PFSK-1 (cell line): ENCODE measurements at regions not wholly inside any gene's neighbourhood (a gene's known extent, or its start where the extent isn't known, plus 50 kb on each side); places are given as distances from the start of the nearest gene placed in this dataset.

Source experiments
- FOXP2 ChIP-seq: optimal IDR thresholded peaks from 2 replicates; pipeline ENCODE3; 2011; ENCODE audit warnings: borderline replicate concordance, control low read depth, inconsistent platforms; ENCODE audit not compliant: insufficient read depth; ENCODE audit errors: extremely low read length, extremely low read depth
- POLR2AphosphoS5 ChIP-seq: IDR thresholded peaks from 2 replicates; pipeline ENCODE4 v1.6.1; 2012; ENCODE audit warnings: low read depth, mild to moderate bottlenecking, control low read depth, low read length, moderate library complexity
- SIN3A ChIP-seq: IDR thresholded peaks from 2 replicates; pipeline ENCODE4 v1.6.1; 2012; ENCODE audit warnings: mild to moderate bottlenecking, low read length, moderate library complexity, borderline replicate concordance; ENCODE audit not compliant: insufficient read depth
- TAF1 ChIP-seq: IDR thresholded peaks from 2 replicates; pipeline ENCODE4 v1.6.1; 2012; ENCODE audit warnings: low read length, control low read depth, borderline replicate concordance; ENCODE audit not compliant: insufficient read depth
- TF ChIP-seq, protein P1 (sequence below), 2 experiments: IDR thresholded peaks; 2 replicates each; pipeline versions ENCODE4 v1.6.1 to v1.8.0; 2011 to 2012; ENCODE audit warnings: low read depth in 2 of 2, low read length in 2 of 2, control low read depth in 1 of 2, inconsistent platforms in 1 of 2, mild to moderate bottlenecking in 1 of 2, moderate library complexity in 1 of 2; ENCODE audit not compliant: insufficient read depth in 1 of 2

DNA sequence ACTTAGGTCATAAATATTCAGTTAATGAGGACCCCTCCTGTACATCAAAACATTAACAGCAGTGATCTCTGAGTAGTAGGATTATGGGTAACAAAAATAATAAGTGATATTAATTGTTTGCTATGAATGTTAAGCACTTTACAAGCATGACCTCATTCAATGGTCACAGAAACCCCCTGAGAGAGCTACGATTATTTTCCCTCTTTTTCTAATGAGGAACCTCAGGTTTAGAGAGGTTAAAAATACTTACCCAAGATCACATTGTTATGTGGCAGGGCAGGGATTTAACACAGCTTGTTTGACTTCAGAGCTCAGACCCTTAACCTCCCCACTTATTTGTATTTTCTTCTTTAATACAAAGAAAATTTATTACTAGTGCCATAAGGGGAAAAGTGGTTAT is 228.2 kb downstream of the TBL1XR1 start:
- TF ChIP-seq SIN3A (no peak), POLR2AphosphoS5 (no peak), TAF1 (no peak), FOXP2 (no peak)
- TF ChIP-seq, protein P1, sequence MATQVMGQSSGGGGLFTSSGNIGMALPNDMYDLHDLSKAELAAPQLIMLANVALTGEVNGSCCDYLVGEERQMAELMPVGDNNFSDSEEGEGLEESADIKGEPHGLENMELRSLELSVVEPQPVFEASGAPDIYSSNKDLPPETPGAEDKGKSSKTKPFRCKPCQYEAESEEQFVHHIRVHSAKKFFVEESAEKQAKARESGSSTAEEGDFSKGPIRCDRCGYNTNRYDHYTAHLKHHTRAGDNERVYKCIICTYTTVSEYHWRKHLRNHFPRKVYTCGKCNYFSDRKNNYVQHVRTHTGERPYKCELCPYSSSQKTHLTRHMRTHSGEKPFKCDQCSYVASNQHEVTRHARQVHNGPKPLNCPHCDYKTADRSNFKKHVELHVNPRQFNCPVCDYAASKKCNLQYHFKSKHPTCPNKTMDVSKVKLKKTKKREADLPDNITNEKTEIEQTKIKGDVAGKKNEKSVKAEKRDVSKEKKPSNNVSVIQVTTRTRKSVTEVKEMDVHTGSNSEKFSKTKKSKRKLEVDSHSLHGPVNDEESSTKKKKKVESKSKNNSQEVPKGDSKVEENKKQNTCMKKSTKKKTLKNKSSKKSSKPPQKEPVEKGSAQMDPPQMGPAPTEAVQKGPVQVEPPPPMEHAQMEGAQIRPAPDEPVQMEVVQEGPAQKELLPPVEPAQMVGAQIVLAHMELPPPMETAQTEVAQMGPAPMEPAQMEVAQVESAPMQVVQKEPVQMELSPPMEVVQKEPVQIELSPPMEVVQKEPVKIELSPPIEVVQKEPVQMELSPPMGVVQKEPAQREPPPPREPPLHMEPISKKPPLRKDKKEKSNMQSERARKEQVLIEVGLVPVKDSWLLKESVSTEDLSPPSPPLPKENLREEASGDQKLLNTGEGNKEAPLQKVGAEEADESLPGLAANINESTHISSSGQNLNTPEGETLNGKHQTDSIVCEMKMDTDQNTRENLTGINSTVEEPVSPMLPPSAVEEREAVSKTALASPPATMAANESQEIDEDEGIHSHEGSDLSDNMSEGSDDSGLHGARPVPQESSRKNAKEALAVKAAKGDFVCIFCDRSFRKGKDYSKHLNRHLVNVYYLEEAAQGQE (IDR thresholded peaks at IDR 0.05; ENCODE audit: insufficient read depth in 1 of 2, low read depth in 2 of 2, low read length in 2 of 2) = no peak

DNA sequence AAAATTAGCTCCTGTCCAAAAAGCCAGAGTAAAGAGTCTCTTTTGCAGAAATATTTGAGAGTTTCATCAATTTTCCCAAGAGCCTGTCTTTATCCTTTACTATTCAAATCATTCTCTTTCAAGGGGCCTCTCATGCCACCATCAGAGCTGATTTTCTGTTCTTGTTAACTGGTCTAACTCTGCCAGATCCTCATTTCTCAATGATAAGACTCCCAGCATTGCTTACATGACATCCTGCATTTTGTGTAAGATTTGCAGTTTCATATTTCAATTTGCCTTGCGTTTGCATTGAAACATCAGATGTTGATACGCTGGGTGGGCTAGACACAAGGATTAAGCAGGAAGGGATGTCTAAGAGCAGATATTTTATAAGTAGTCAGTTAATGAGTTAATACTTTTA is 228.7 kb downstream of the TBL1XR1 start:
- TF ChIP-seq, protein P1 (IDR thresholded peaks at IDR 0.05; ENCODE audit: insufficient read depth in 1 of 2, low read depth in 2 of 2, low read length in 2 of 2) = no peak
- TF ChIP-seq TAF1 = no peak
- no peak for TF ChIP-seq POLR2AphosphoS5
- TF ChIP-seq FOXP2 = no peak
- TF ChIP-seq SIN3A = no peak

- TF ChIP-seq SIN3A = no peak
- TF ChIP-seq POLR2AphosphoS5 = no peak
- no peak for TF ChIP-seq FOXP2
Measured at GRCh38 chr3:176967522-176967921, 229.8 kb downstream of the TBL1XR1 start.

GRCh38 chr3:176964661-176965060 is 232.6 kb downstream of the TBL1XR1 start:
- TF ChIP-seq, protein P1 (IDR thresholded peaks at IDR 0.05; ENCODE audit: insufficient read depth in 1 of 2, low read depth in 2 of 2, low read length in 2 of 2) = no peak
- TF ChIP-seq SIN3A = no peak

DNA sequence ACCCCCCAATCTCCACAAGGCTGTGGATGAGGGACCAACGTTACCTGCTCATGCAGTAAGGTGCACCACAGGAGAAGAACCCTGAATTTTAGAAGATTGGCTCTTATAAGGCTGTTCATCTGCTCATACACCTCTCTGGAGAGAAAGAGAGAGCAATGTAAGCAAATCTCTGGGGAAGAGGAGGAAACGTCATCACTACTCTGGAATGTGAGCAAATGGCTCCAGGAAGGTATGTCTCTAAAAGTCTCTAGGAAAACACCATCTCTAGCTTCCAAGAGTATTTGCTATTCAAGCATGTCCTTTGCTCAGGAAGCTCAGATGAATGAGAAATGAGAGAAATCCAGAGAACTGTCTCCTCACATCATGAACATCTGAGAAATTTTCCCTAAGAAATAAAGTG is 235.4 kb downstream of the TBL1XR1 start:
- no peak for TF ChIP-seq FOXP2
- TF ChIP-seq SIN3A = no peak
- TF ChIP-seq TAF1 = no peak
- TF ChIP-seq, protein P1 (IDR thresholded peaks at IDR 0.05; ENCODE audit: insufficient read depth in 1 of 2, low read depth in 2 of 2, low read length in 2 of 2) = no peak
- TF ChIP-seq POLR2AphosphoS5 = no peak
